ENCODE measurements at regions not wholly inside any gene's neighbourhood (a gene's known extent, or its start where the extent isn't known, plus 50 kb on each side); places are given as distances from the start of the nearest gene placed in this dataset.

GRCh38 chr1:59155351-59155750 lies 141.5 kb upstream of the FGGY start:
- Histone ChIP-seq H2BK120ac (replicated peaks; ENCODE audit: low read depth, low read length) (no peak overlapping the region), H3K27ac (ENCODE audit: low read depth, low read length) (no peak overlapping the region), H4K20me1 (replicated peaks in 1 of 2; ENCODE audit: control insufficient read depth in 1 of 2, insufficient read depth in 2 of 2, low read length in 2 of 2) (no peaks in the 10 kb centered on the region), H3K9ac (replicated peaks in 1 of 4; ENCODE audit: extremely low read depth in 1 of 4, low read depth in 3 of 4, low read length in 3 of 4) (no peak overlapping the region), H2BK20ac (ENCODE audit: low read length) (no peak overlapping the region), H4K8ac (ENCODE audit: extremely low read depth, insufficient read depth, low read length) (no peak overlapping the region; the same call in 1 of the 2 replicates), H3K23ac (ENCODE audit: insufficient read length) (no peak overlapping the region), H3K79me1 (ENCODE audit: low read depth, low read length) (no peaks in the 10 kb centered on the region), H2AK5ac (ENCODE audit: low read depth, low read length) (no peak overlapping the region), H4K91ac (replicated peaks; ENCODE audit: insufficient read length, low read length) (no peak overlapping the region), H3K4me3 (ENCODE audit: extremely low read depth in 1 of 4, insufficient read depth in 2 of 4, low read depth in 3 of 4, low read length in 4 of 4) (no peak overlapping the region; a peak in 2 of 8 replicates), H3K4me2 (ENCODE audit: insufficient read depth in 1 of 2, low read depth in 2 of 2, low read length in 2 of 2) (no peak overlapping the region), H2BK15ac (ENCODE audit: low read length) (no peak overlapping the region), H2BK5ac (ENCODE audit: low read depth, low read length) (no peak overlapping the region), H3K9me3 (ENCODE audit: insufficient read depth in 2 of 2, low read depth in 1 of 2, low read length in 1 of 2) (peaks cover 7 to 8% of the 10 kb centered on the region in 2 experiments; a peak in 2 of 4 replicates), H4K5ac (ENCODE audit: insufficient read length, low read depth, low read length) (no peak overlapping the region), H3K36me3 (ENCODE audit: control insufficient read depth in 2 of 4, insufficient read depth in 4 of 4, low read length in 3 of 4) (no peaks in the 10 kb centered on the region; a peak in 1 of 8 replicates), H3K4ac (replicated peaks; ENCODE audit: insufficient read length, low read depth, low read length) (no peak overlapping the region), H3K56ac (replicated peaks; ENCODE audit: insufficient read length, low read depth, low read length) (no peak overlapping the region), H2AFZ (ENCODE audit: low read length) (no peak overlapping the region), H3K27me3 (replicated peaks in 1 of 4; ENCODE audit: control insufficient read depth in 3 of 4, extremely low read depth in 1 of 4, insufficient read depth in 3 of 4, low read length in 3 of 4) (no peaks in the 10 kb centered on the region), H3K4me1 (replicated peaks in 1 of 4; ENCODE audit: control insufficient read depth in 3 of 4, insufficient read depth in 4 of 4, low read length in 3 of 4) (peaks cover 0 to 11% (median 4%) of the 10 kb centered on the region in 4 experiments; a peak in 4 of 7 replicates), H3K79me2 (ENCODE audit: control insufficient read depth in 1 of 2, insufficient read depth in 2 of 2, low read length in 2 of 2) (no peaks in the 10 kb centered on the region), H3K14ac (ENCODE audit: insufficient read length) (no peak overlapping the region), H2BK12ac (ENCODE audit: low read depth, low read length) (no peak overlapping the region), H3K23me2 (ENCODE audit: low read depth, low read length) (no peaks in the 10 kb centered on the region), H3K18ac (ENCODE audit: extremely low read depth, low read length) (no peak overlapping the region)
- DNase-seq (ENCODE audit: low read depth in 1 of 2, low spot score in 2 of 2) (no peak), FAIRE-seq (no peak)
- TF ChIP-seq TEAD4 (IDR thresholded peaks at IDR 0.05; ENCODE audit: low read depth, low read length) (no peak), SIRT6 (IDR thresholded peaks at IDR 0.05; ENCODE audit: low read length) (no peak)
- POLR2A ChIA-PET (ENCODE audit: partially characterized antibody) = no interaction called here
- 83% methylated on average over 1 of the region's 1 CpG; no CpG with 5 or more reads in 1 of the 2 experiments for WGBS, 2 experiments (ENCODE audit: extremely low coverage in 1 of 2, insufficient coverage in 1 of 2, insufficient read length in 1 of 2, insufficient replicate concordance in 2 of 2, low coverage in 1 of 2, low lambda C conversion rate in 2 of 2, missing lambda C conversion rate in 1 of 2)
- CTCF ChIA-PET (ENCODE audit: partially characterized antibody) = interaction anchor here (0.6 to 0.7 kb wide), 2 partner anchors 47 to 309 kb away, joined by 3 read pairs; no protein-coding TSS in a partner anchor

Measured in H1 (cell line).